ENCODE measurements at regions not wholly inside any gene's neighbourhood (a gene's known extent, or its start where the extent isn't known, plus 50 kb on each side); places are given as distances from the start of the nearest gene placed in this dataset.

GRCh38 chr17:72394531-72394930 lies 273.7 kb downstream of the SOX9 start:
- no peak for DNase-seq (ENCODE audit: low read depth)
- H3K4me3 ChIP-seq (ENCODE audit: low read depth, low read length): no peak overlapping the region

DNA sequence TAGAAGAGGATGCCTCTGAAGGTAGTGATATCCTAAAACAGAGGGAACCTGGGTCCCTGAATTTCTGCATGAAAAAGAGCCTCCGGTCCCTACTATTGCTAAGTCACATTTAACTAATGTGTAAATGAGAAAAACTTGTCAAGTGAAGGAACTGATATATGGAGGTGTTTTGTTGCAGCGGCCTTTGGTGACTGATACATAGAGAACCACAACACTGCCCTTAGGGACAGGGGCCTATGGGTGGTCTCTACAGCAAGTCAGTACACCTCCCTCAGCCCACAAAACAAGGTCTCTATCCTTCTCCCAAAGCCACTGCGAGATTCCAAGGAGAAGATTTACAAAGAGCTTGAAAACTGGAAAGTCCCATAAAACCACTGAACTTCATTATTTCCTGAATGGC lies 275.3 kb downstream of the SOX9 start:
- no peak for TF ChIP-seq CTCF (IDR thresholded peaks at IDR 0.05; ENCODE audit: low read depth, low read length, missing control alignments)
- no peak for DNase-seq (ENCODE audit: low read depth)
- no peak overlapping the region for H3K4me3 ChIP-seq (ENCODE audit: low read depth, low read length)

More at GRCh38 chr17:72394531-72394930, 273.7 kb downstream of the SOX9 start:
- TF ChIP-seq CTCF (IDR thresholded peaks at IDR 0.05; ENCODE audit: low read depth, low read length, missing control alignments): no peak

- H3K4me3 ChIP-seq (ENCODE audit: low read depth, low read length): no peak overlapping the region
- TF ChIP-seq CTCF (IDR thresholded peaks at IDR 0.05; ENCODE audit: low read depth, low read length, missing control alignments): no peak
- no peak for DNase-seq (ENCODE audit: low read depth)
Observed at GRCh38 chr17:72397223-72397667, 276.4 kb downstream of the SOX9 start.

GRCh38 chr17:72397687-72398086 lies 276.9 kb downstream of the SOX9 start:
- TF ChIP-seq CTCF (IDR thresholded peaks at IDR 0.05; ENCODE audit: low read depth, low read length, missing control alignments): no peak
- no peak for DNase-seq (ENCODE audit: low read depth)
- no peak overlapping the region for H3K4me3 ChIP-seq (ENCODE audit: low read depth, low read length)

GRCh38 chr17:72399023-72399607 lies 278.3 kb downstream of the SOX9 start:
- DNase-seq (ENCODE audit: low read depth): no peak
- no peak for TF ChIP-seq CTCF (IDR thresholded peaks at IDR 0.05; ENCODE audit: low read depth, low read length, missing control alignments)
- H3K4me3 ChIP-seq (ENCODE audit: low read depth, low read length): no peak overlapping the region

DNA sequence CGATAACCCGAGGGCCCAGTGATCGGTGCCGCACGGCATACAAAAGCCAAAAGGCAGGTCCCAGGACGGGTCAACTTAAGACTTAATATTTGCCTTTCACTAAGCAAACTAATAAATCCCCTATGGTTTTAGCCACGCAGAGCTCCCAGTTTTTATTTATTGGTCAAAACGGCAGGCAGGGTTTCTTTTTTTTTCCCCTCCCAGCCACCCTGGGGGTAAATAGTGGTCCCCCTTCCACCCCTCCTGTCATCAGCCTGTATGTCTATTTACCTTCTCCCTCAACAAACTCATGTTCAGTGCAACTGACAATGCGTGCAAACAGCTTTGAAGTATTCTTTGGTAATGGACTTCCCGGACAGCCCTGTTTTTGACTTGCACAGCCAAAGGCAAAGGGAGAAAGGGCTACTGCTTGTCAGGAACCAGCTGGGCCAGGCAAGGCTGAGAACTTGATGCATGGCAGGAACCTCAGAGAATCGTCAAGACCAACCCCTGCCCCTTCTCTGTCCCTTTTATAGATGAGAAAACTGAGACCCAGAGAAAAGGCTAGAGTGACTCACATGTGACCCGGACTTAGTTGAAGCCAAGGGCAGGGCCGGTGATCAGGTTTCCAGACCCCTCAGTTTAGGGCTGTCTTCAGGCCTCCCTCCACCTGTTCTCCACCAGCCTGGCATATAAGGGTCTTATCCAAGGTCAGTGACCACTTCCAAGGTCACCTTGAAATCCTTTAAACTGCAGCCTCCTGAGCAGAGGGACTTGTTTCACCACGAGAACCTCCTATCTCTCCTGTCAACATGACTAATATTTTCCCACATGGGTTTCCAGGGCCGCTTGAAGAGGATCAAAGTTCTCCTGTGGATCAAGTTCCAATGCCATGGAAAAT lies 279.0 kb downstream of the SOX9 start:
- TF ChIP-seq CTCF (IDR thresholded peaks at IDR 0.05; ENCODE audit: low read depth, low read length, missing control alignments): no peak
- H3K4me3 ChIP-seq (ENCODE audit: low read depth, low read length): no peak overlapping the region
- DNase-seq (ENCODE audit: low read depth): no peak

Data from GM12864 (cell line).